HG03060 (cell line): ENCODE measurements at regions not wholly inside any gene's neighbourhood (a gene's known extent, or its start where the extent isn't known, plus 50 kb on each side); places are given as distances from the start of the nearest gene placed in this dataset.

Experiments used
- ATAC-seq: cut with Tn5 transposase; IDR thresholded peaks from one replicate; pipeline ENCODE4 v1.9.1; 2021; ENCODE audit warnings: low read depth, moderate number of reproducible peaks; ENCODE audit not compliant: unreplicated experiment

DNA sequence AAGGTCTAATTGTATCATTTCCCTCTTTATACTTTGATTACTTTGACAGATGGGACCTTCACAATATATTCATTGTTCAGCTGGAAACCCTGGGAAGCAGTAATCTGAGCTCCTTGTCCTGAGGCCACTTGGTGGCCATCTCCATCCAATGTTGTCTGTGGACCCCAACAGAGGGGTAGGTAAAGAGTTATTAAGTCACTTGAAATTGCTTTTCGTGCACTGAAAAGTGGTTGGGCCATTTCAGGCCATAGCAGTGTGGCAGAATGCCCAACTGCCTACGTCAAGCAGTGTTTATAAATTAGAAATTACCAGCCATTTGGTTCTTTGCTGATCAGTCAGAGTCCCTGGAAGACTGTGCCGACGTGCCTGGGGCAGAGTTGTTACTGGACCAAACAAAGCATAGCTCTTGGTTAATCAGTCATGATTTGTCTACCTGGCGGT, 308.3 kb upstream of the USP25 start:
- no peak for ATAC-seq

DNA sequence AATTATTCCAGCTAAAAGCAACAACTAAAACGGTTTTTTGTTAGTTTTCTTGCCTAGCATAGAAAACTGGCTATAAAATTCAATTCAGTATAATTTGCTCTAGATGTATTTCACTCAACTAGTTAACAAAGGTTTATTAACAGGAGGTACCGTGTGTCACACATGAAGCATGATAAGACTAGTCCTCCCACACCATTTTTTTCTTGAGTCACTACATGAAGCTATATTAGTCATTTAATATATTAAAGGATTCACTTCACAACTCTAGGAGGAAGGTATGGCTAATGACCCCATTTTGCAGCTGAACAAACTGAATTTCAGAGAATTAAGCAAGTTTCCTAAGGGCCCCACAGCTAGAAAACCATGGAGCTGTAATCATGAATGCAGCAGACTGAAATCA, 307.8 kb upstream of the USP25 start:
- no peak for ATAC-seq

DNA sequence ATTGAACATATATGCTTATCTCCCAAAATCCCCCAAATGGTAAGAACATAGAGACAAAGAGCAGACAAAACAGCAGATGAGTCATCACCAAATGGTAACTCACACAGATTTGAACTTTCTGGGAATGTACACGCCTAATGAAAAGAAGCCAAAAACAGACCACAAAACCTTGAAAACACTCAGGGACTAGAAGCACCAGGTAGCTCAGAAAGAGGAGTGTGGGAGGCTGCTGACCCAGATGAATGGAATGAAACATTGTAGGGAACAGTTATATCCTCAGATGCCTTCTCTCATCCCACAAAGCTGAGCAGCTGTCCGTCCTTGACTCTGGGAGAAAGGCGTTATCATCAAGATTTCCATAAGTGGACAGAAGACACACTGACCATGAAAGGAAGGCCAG, 307.0 kb upstream of the USP25 start:
- ATAC-seq, result no peak

DNA sequence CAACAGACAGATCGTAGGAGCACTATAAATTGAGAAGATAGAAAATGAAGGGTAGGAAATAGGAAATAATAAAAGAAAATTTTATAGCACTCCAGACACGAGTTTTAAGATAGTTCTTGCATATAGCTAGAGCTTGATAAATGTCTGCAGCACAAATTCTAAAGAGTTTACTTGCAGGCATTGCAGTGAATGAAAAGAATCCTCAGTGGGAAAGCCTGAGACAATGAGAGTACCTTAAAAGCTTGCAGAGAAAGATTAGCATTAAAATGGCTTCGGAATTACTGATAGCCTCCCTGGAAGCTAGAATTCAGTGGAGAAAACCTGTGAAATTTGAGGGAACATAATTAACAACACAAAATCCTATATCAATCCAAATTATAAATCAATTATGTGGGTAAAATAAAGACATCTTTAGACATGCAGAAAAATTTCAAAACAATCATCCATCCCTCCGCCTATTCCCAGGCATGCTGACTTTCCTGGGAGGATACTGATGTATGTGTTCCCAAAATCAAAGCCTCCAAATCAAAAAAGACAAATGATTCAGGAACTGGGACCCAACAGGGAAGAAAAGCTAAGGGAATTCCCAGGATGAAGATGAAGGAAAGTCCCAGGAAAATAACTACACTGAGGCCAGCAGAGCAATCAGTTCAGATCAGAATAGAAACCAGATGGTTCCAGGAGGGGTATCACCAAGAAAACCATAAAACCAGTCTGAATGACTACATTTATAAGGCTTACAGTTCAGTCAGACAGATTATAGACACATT, 305.9 kb upstream of the USP25 start:
- no peak for ATAC-seq

DNA sequence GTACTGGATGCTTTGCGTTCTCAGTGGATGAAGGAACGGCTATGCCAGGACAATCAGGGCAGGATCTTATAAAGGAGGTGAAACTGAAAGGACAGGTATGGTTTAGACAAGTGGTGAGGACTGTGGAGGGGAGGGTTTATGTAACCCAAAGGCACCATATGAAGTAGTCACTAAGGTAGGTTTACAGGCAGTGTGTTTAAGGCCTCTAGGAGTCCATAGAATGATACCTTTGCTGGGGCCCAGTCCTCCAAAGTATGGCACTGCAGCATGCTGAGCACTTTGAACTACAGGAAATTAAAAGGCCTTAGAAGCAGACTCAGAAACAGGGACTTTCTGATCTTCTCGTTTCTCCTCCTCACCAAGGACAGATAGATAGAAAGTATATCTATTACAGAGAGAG, 304.7 kb upstream of the USP25 start:
- ATAC-seq, result no peak

DNA sequence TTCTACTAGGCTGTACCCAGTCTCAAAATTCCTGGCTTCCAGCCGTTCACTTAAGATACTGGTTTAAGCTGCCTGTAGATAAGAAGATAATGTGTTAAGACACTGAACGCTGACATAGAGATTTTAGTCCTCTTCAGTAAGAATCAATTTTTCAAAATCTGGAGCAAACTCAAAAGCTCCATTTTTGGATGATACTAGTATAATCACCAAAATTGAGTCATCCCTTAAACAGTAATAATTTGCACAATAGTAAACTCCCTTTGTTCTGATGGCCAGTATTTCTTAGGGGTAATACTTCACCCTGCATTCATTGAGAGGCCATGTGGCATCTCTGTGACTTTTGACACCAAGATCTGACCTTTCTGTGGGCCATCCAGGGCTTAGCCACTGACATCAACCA, 299.8 kb upstream of the USP25 start:
- ATAC-seq, result no peak

DNA sequence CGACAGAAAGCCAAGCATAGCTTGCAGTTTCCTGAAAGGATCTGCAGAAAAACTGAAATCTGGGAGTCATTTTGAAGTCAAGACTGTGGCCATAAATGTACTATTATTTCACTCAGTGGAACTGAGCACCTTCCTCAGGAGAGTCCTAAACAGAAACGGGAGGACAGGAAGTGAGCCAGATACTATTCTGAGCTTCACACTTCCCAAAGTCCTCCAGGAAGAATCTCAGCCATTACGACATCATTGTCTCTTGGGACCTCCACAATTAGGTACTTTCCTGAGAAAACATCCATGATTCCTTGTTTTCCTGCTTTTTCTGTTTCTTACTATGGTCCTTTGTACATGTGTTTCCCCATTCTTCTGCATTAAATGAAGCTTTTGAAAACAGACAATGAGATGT, 299.2 kb upstream of the USP25 start:
- ATAC-seq, result no peak

DNA sequence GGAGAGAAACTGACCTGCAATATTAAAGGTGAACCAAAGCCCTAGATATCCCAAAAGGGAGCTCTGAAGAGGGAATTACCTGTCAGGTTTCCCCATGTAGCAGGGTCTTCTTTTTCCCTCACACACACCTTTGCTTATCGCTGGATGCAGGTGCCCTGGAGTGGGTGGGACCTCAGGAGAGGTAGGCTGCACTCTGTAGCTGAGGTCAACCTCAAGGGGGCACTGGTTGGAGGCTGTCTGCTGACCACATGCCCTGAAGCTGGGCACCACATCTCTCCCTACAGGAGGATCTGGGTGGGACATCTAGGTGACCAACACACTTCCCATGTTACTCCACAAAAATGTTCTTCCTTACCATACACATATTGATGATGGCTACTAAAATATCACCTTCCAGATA, 298.7 kb upstream of the USP25 start:
- no peak for ATAC-seq

DNA sequence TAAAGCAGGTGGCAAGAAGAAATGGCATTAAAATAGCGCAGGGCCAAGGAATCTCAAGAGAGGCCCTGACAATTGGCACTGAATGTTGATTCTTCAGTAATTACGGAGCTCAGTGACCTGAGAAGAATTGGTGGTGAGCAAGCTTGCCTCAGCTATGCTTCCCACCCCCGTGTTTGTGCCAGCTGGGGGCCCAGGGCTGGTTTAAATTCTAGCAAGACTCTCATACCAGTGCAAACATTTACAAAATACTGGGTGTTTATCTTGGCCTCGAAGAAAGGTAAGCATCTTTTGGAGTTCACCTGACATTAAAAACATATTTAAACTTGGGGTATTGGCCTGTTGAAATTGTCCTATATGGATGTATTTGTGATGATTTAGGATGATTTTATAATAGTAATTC, 296.7 kb upstream of the USP25 start:
- no peak for ATAC-seq

DNA sequence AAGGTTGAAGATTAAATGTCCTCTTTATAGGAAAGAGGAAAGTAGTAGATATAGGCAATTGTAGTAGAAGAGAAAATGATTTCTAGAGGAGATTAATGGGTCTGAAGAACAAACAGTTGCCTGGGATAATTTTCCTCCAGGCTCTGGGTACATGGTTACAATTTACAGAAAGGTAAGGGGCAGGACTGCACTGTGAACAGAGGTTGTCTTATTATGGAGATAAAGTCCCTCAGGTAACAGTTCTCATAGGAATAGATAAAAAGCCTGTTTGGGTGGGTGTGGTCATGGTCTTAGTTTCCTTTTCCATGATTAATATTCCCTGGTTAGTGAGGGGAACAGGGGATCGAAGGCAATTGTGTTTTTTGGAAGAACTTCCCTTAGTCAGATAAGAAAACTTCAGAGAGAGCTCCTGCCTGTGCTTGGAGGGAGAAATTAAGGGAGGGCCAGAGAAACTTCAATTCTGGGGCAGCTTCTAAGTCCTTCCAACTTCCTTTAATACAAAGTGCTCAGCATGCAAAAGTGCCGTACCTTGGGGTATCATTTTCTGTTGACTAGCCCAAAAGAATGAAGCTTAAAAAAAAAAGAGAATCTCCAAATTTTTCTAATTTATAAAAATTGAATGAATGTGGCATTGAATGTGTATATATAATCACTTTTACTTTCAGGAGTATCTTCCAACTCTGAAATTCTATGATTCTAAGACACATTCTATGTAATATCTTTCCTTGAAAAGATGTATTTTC, 295.4 kb upstream of the USP25 start:
- no peak for ATAC-seq

DNA sequence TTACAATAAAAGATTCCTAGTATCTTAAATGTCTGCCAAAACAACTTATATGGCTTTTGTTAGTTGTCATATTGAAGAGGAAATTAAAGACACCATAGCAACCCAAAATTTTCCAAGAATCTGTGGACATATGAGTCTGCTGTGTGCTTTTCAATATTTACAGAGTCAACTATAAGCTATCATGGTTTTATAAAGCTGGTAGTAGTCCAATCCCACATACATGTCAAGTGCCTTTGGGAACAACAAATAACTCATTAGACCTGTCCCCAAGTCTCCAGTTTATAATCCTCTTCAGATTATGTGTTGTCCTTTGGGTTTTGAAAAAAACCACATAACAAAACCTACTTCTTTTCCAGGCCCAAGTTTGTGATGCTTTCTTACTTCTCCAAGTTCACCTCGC, 293.8 kb upstream of the USP25 start:
- no peak for ATAC-seq

DNA sequence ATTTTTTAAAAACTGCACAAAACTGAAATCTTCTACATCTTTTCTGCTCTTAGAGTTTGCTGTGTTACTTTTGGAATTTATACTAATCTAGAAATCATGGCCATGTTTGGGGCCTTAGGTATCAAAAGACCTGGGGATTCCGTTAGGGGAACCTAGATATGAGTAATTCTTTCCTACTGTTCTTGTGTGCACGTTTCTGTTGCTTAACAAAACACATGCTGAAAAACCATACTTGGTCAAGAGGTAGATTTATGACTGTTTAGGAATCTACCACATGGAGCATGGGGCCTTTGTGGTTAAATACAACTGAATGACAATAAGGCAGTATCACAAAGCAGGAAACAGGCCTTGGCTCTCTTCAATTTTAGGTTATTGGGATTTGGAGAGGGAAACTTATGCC, 291.9 kb upstream of the USP25 start:
- ATAC-seq, result peak; percentile 63

DNA sequence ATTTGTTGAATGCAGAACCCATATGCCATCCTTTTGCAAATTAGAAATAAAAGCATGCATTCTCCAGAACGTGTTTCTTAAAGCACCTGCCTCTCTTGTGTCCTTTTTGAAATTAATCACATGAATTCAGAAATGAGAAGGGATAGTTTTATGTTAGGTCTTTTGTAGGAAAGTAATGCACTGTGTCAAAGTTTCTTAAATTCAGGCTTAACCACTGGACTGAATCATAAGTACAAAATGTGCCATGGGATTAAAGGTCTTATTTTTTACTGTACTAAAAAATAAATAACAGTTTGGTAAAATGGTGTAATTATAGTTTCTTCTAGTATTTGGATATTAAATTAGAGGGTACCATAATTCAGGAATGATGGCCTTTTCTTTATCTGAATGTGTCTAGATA, 290.1 kb upstream of the USP25 start:
- no peak for ATAC-seq

DNA sequence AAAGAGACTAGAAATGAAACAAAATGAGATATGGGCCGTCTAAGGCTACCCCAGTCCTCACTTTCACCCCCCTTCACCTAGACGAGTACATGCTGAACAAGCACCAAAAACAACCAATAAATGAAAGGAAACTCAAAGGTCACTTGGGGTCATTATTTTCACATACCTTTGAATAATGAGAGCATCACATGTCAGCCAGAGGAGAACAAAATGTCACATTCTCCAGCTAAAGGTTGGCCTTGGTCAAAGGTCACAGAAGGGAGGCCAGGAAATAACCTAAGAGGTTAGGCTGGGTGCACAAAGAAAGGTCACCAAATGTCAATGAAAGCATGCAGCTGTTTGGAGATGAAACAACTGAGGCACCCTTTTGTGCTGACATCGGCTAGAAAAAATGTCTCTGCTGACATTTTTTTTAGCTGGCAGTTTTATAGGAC, 288.7 kb upstream of the USP25 start:
- no peak for ATAC-seq

DNA sequence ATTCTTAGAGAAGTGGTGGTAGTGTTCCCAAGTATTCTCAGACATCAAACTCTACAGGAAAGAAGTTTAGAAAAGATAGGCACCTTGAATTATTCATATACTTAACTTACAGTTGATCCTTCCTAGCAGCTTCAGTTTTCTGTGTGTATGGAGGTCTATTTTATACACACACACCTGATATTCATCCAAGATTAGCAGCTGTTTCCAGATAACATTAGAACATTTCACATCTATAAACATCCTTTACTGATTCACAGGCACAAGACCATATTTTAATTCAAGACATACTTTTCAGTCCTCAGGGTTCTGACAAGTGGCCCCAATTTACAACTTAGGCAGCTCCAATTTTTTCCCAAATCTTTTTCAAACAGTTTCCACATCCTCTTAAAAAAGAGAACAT, 287.8 kb upstream of the USP25 start:
- no peak for ATAC-seq

DNA sequence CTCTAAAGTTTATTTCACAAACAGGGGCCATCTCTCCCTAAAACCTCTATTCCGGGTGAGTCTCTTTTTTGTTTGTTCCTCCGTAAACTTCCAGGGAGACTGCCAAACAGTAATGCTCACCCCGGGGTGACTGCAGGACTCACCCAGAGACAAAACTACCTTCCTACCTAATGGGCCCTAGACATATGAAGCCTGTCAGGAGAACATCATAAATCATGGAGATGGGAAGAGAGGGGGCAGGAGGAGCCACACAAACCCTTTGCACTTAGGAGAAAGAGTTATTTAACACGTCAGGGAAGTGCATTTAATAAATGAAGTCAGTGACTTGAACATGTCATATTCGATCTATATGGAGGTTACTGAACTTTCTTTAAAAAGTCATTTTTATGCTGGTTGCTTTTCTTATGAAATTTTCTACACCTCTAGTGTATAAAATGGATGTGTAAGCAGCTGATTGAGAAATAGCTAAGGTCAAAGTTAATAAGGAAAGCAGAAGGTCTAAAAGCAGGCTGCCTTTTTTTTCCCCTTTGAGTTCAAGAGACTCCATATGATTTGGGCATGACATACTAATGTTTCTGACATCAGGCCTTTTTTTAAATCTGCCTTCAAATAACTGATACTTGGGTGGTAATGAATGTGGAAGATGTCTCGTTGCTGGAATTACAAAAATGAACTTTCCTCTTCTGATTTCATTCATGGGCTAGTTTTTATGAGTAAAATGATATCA, 286.9 kb upstream of the USP25 start:
- no peak for ATAC-seq

DNA sequence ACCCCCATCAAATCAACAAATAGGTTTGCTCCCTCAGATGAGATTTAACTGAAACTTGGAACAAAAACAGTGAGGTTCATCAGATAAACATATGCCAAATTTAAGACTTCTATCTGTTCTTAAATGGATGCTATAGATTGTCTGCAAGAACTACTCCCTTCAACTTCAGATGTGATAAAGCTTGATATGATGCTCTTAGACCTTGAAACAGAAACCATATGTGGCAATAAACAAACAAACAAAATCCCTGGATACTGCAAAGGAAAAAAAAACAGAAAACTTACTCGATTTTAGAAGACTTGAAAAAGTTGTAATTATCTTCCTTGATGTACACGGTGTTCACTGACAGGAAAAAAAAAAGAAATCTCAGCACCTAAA, 286.1 kb upstream of the USP25 start:
- no peak for ATAC-seq

DNA sequence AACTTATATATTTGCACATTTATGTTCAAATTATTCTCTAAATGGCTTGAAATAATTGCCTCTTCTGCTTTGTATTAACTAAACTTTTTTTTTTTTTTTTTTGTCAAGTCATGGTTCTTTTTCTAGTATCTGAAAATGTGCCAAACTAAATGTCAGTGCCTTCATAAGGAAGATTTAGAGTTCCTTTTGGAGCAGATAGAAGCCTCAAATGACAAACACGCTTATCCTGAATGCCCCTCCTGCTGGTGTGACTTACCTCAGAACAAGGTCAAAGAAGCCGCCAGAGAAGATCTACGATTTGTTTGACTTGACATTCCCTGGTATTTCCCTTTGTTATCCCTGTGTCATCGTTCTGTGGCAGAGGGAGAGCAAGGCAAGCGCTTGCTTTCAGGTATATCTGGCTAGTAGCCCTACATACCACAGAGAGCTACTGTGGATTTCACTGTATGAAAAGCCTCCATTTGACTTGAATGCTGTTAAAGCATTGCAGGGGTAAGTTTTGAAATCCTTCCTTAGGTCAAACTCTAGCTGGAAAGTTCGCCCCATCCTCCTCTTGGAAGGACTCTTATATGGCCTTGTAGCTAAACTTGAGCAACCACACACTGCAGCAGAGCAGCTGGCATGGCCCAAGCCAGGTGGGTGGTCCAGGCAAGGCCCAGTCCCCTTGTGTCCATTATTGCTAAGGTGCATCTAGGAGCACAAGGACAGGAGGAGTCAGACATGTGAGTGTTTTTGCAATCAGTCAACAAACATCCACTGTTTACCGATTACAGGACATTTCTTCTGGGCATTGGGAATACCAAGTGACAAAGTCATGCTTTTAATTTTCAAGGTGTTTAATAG, 285.4 kb upstream of the USP25 start:
- ATAC-seq, result no peak

DNA sequence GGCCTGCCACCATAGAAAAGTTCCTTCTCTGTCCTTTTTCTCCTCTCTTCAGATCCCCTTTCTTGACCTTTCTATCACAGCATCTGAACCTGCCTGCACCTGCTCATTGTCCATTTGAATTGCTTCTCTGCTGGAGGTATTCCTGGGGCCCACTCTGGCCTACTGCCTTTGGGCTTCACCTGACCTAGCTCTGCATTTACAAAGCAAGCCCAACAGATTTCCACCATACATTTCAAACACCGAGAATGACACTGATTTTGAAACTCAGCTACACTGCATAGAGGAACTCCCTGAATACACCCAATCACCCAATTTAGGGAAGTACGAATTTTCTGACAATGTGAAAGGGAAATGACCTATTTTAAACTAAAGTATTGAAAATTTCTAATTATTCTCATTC, 284.5 kb upstream of the USP25 start:
- ATAC-seq, result no peak

DNA sequence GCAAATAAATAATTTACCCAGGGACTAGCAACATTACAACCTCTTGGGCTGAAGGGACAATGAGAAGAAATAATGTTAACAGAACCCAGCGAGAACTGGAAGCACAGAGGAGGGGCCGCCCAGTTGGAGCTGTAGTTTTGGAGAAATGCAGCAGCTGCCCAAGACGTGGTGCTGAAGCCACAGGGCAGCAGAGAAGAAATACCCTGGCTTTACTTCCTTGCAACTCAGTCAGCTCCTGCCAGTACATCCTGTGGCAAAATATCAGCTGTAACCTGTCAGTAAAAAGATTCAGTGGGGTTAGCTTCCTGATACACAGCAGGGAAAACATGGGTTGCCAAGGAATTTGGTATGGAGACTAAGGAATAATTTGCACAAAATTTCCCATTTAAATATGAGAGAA, 283.6 kb upstream of the USP25 start:
- no peak for ATAC-seq

DNA sequence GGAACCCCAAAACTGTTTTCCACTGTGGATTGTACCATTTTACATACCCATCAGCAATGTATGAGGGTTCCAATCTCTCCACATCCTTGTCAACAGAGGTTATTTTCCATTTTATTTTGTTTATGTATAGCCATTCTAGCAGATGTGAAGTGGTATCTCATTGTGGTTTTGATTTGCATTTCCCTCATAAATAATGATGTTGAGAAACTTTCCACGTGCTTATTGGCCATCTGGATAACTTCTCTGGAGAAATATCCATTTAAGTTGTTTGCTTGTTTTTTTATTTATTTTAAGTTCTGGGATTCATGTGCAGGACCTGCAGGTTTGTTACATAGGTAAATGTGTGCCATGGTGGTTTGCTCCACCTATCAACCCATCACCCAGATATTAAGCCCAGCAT, 280.2 kb upstream of the USP25 start:
- ATAC-seq, result no peak
